HepG2 (cell line): ENCODE measurements at regions not wholly inside any gene's neighbourhood (a gene's known extent, or its start where the extent isn't known, plus 50 kb on each side); places are given as distances from the start of the nearest gene placed in this dataset.

ENCODE experiments used
- ATAC-seq: fragments of 200-7000 bp; cut with Tn5 transposase; 3 replicates; pipeline ENCODE4 v1.9.1; 2020; ENCODE audit warnings: mild to moderate bottlenecking, moderate library complexity
- BruUV-seq: library from RNA; stranded (reverse); fragments of 400-500 nt; replicated peaks from 2 replicates; lab custom pipeline; 2021; lab: Mats Ljungman, UMichigan
- CTCF ChIA-PET: fragments of 300-600 bp; formaldehyde crosslinking; extraction: SDS; loops from one replicate; lab custom pipeline; 2021; ENCODE audit warnings: low total read pairs, inconsistent platforms, low intra/inter-chr PET ratio; lab: Yijun Ruan, JAX
- POLR2A ChIA-PET: fragments of 350-600 bp; sonication (Branson Sonifier 250); formaldehyde crosslinking; loops from one replicate; lab custom pipeline; 2020; ENCODE audit warnings: antibody characterized with exemption, inconsistent platforms; lab: Yijun Ruan, JAX
- DNase-seq: peaks from one replicate; pipeline ENCODE4 v3.0.0-alpha.2; 2015; ENCODE audit warnings: low spot score
- FAIRE-seq: peaks from 3 replicates; lab custom pipeline; 2011; peaks lifted over from hg19 to GRCh38; lab: Jason Lieb, UNC
- H2AFZ ChIP-seq: one replicate; pipeline ENCODE4 v1.6.1; 2011; ENCODE audit warnings: low read length, inconsistent platforms
- H3K27ac ChIP-seq: fragments of 300-600 bp; 3 replicates; pipeline ENCODE4 v1.8.0; 2011; ENCODE audit warnings: mixed run types, mild to moderate bottlenecking, mixed read lengths, low read length, inconsistent platforms; ENCODE audit not compliant: insufficient read depth; ENCODE audit errors: extremely low read length
- H3K27me3 ChIP-seq, 2 experiments: fragments of 200-600 bp in 1 of 2; 2 replicates in 1 of 2; 3 replicates in 1 of 2; pipeline versions ENCODE4 v1.6.0 to v1.8.0; 2011; ENCODE audit warnings: low read length in 2 of 2, mild to moderate bottlenecking in 2 of 2, moderate library complexity in 2 of 2, inconsistent platforms in 1 of 2; ENCODE audit not compliant: insufficient read depth in 2 of 2, control insufficient read depth in 1 of 2
- H3K36me3 ChIP-seq, 2 experiments: fragments of 200-600 bp in 1 of 2; replicated peaks in 1 of 2; 2 replicates in 1 of 2; 3 replicates in 1 of 2; pipeline versions ENCODE4 v1.5.1 to v1.8.0; 2011; ENCODE audit warnings: low read length in 2 of 2, inconsistent platforms in 1 of 2; ENCODE audit not compliant: insufficient read depth in 2 of 2, control insufficient read depth in 1 of 2
- H3K4me1 ChIP-seq: 2 replicates; pipeline ENCODE4 v1.5.1; 2012; ENCODE audit warnings: low read length, inconsistent platforms; ENCODE audit not compliant: insufficient read depth
- H3K4me2 ChIP-seq: 2 replicates; pipeline ENCODE4 v1.6.0; 2011; ENCODE audit warnings: low read depth, low read length, inconsistent platforms
- H3K4me3 ChIP-seq, 3 experiments: fragments of 200-600 bp in 1 of 3; sonication (generic), shearing (Covaris generic) in 1 of 3; replicated peaks in 1 of 3; 2 replicates each; pipeline ENCODE4 v1.5.1; 2011 to 2016; ENCODE audit warnings: low read length in 3 of 3, inconsistent platforms in 2 of 3, low read depth in 2 of 3, mild to moderate bottlenecking in 2 of 3, control low read depth in 1 of 3, mixed read lengths in 1 of 3; ENCODE audit not compliant: insufficient read depth in 1 of 3
- H3K79me2 ChIP-seq: one replicate; pipeline ENCODE4 v1.6.1; 2011; ENCODE audit warnings: low read length, inconsistent platforms; ENCODE audit not compliant: insufficient read depth
- H3K9ac ChIP-seq: 2 replicates; pipeline ENCODE4 v1.6.0; 2011; ENCODE audit warnings: mild to moderate bottlenecking, low read depth, low read length, inconsistent platforms; ENCODE audit not compliant: insufficient read depth
- H3K9me3 ChIP-seq: 2 replicates; pipeline ENCODE4 v1.5.1; 2012; ENCODE audit warnings: mild to moderate bottlenecking, low read length
- H4K20me1 ChIP-seq: 2 replicates; pipeline ENCODE4 v1.6.0; 2011; ENCODE audit warnings: inconsistent platforms, mild to moderate bottlenecking, low read length, moderate library complexity; ENCODE audit not compliant: insufficient read depth
- RAD21 ChIP-seq: fragments of 450-650 bp; formaldehyde crosslinking; IDR thresholded peaks from 2 replicates; pipeline ENCODE4 v1.5.0; 2020; ENCODE audit warnings: mild to moderate bottlenecking
- ZBTB7B ChIP-seq: sonication (generic); formaldehyde crosslinking; IDR thresholded peaks from 2 replicates; pipeline ENCODE4 v1.4.0; 2020; ENCODE audit warnings: missing genetic modification reagents
- ZNF557 ChIP-seq: sonication (generic); formaldehyde crosslinking; IDR thresholded peaks from 2 replicates; pipeline ENCODE4 v1.4.0; 2020; ENCODE audit warnings: missing genetic modification reagents
- ZNF737 ChIP-seq: sonication (generic); formaldehyde crosslinking; IDR thresholded peaks from 2 replicates; pipeline ENCODE4 v1.5.0; 2020; ENCODE audit warnings: missing genetic modification reagents, mild to moderate bottlenecking, borderline replicate concordance
- ZNF850 ChIP-seq: sonication (generic); formaldehyde crosslinking; conservative IDR thresholded peaks from 2 replicates; pipeline ENCODE4 v1.9.0; 2021; ENCODE audit warnings: mild to moderate bottlenecking, missing genetic modification reagents
- WGBS: methylation state at CpG from one replicate; pipeline ENCODE4 v1.1.6; 2017; ENCODE audit warnings: low lambda C conversion rate; 5-methylcytosine and 5-hydroxymethylcytosine counted together
- in situ Hi-C: cut with HindIII; loops from 2 replicates; pipeline ENCODE4 v1.10.0; 2017; ENCODE audit warnings: low pct_unique_long_range_greater_than_20kb; ENCODE audit not compliant: extremely low pct_ligation_motif_present
- intact Hi-C: fragments of 100-400 bp; cut with micrococcal nuclease; formaldehyde crosslinking; loops from one replicate; pipeline ENCODE4 v1.10.0; 2022; ENCODE audit not compliant: unreplicated experiment
- TF ChIP-seq, protein P1 (sequence below): sonication (generic); formaldehyde crosslinking; IDR thresholded peaks from 2 replicates; pipeline ENCODE4 v1.4.0; 2020; ENCODE audit warnings: low read depth, mild to moderate bottlenecking, missing genetic modification reagents
- TF ChIP-seq, protein P2 (sequence below): sonication (generic); formaldehyde crosslinking; IDR thresholded peaks from 2 replicates; pipeline ENCODE4 v1.9.0; 2021; ENCODE audit warnings: mild to moderate bottlenecking, missing genetic modification reagents

DNA sequence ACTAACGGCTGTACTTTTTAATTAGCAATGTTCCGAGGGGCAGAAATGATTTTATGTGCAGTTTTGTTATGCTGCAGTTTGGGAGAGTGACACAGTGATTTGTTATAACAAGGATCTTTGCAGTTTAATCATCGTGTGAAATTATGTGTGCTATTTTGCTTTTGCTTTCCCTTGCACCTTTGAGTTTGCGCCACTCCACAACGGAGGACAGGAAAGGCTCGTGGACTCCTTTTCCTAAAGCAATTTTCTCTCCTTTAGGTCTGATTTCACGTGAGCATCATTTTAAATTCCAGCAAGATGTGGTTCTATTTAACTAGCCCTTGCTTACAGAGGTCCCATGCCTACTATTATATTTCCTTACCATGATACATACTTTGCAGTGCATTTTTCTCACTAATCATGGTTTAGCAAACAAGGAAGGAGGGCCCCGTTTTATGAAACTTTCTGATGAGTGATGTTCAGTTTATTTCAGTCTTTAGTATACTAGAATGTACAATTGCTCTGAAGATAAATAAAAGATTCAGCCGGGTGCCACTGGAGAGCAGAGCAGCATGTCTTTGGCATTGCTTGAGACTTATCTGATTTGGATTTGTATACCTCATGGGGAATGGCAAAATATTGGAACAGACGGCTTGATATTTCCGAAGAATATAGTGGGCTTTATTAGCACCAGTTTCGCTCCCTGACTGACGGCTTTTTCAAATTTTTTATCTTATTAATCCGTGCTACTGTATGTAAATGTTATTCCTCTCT lies 528.2 kb upstream of the FANCL start:
- no peaks in the 10 kb centered on the region for H4K20me1 ChIP-seq
- no peak for DNase-seq
- no peak for FAIRE-seq
- H3K9me3 ChIP-seq: no peaks in the 10 kb centered on the region
- no peak for ATAC-seq
- no peak overlapping the region for H3K4me2 ChIP-seq
- BruUV-seq: no TSS peak
- ChIA-PET POLR2A (no interaction called here), CTCF (no interaction called here)
- no peaks in the 10 kb centered on the region for H3K4me1 ChIP-seq
- TF ChIP-seq ZNF737 (CRISPR knock-in tag) (no peak), ZNF850 (CRISPR knock-in tag) (no peak)
- TF ChIP-seq, protein P1, sequence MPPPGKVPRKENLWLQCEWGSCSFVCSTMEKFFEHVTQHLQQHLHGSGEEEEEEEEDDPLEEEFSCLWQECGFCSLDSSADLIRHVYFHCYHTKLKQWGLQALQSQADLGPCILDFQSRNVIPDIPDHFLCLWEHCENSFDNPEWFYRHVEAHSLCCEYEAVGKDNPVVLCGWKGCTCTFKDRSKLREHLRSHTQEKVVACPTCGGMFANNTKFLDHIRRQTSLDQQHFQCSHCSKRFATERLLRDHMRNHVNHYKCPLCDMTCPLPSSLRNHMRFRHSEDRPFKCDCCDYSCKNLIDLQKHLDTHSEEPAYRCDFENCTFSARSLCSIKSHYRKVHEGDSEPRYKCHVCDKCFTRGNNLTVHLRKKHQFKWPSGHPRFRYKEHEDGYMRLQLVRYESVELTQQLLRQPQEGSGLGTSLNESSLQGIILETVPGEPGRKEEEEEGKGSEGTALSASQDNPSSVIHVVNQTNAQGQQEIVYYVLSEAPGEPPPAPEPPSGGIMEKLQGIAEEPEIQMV (CRISPR knock-in tag): no peak
- no peak overlapping the region for H3K27ac ChIP-seq
- H2AFZ ChIP-seq: no peak overlapping the region
- no peaks in the 10 kb centered on the region for H3K79me2 ChIP-seq
- H3K27me3 ChIP-seq: no peaks in the 10 kb centered on the region
- 18% methylated on average over 14 of the region's 14 CpGs for WGBS
- in situ Hi-C loops: loop anchor here (10.0 to 25.0 kb wide), 2 partner anchors 416 to 1818 kb away; no protein-coding TSS in a partner anchor
- H3K36me3 ChIP-seq: no peaks in the 10 kb centered on the region
- intact Hi-C loops: no loop called here
- no peak overlapping the region for H3K4me3 ChIP-seq
- no peak overlapping the region for H3K9ac ChIP-seq

DNA sequence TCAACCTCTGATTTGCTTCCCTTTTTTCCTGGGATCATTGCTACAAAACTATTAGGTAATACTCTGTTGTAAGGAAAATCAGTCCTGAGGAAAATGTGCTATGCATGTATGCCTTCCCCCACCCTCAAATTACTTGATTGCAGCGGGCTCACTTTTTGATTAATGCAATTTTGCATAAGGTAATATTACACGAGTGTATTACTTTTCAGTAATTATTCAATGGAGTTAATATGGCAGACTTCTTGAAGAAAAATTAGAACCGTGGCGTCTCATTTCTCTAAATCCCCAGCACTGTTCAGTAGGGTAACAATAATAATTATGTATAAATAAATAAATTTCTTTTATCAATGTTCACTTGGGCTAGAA lies 527.6 kb upstream of the FANCL start:
- no peak for ATAC-seq
- no TSS peak for BruUV-seq
- Histone ChIP-seq H3K27me3 (no peaks in the 10 kb centered on the region), H3K4me3 (no peak overlapping the region), H3K79me2 (no peaks in the 10 kb centered on the region), H3K27ac (no peak overlapping the region), H3K4me1 (no peaks in the 10 kb centered on the region), H3K9me3 (no peaks in the 10 kb centered on the region), H3K9ac (no peak overlapping the region), H4K20me1 (no peaks in the 10 kb centered on the region), H3K4me2 (no peak overlapping the region), H3K36me3 (no peaks in the 10 kb centered on the region), H2AFZ (no peak overlapping the region)
- no peak for TF ChIP-seq ZBTB7B (CRISPR knock-in tag)
- TF ChIP-seq, protein P2, sequence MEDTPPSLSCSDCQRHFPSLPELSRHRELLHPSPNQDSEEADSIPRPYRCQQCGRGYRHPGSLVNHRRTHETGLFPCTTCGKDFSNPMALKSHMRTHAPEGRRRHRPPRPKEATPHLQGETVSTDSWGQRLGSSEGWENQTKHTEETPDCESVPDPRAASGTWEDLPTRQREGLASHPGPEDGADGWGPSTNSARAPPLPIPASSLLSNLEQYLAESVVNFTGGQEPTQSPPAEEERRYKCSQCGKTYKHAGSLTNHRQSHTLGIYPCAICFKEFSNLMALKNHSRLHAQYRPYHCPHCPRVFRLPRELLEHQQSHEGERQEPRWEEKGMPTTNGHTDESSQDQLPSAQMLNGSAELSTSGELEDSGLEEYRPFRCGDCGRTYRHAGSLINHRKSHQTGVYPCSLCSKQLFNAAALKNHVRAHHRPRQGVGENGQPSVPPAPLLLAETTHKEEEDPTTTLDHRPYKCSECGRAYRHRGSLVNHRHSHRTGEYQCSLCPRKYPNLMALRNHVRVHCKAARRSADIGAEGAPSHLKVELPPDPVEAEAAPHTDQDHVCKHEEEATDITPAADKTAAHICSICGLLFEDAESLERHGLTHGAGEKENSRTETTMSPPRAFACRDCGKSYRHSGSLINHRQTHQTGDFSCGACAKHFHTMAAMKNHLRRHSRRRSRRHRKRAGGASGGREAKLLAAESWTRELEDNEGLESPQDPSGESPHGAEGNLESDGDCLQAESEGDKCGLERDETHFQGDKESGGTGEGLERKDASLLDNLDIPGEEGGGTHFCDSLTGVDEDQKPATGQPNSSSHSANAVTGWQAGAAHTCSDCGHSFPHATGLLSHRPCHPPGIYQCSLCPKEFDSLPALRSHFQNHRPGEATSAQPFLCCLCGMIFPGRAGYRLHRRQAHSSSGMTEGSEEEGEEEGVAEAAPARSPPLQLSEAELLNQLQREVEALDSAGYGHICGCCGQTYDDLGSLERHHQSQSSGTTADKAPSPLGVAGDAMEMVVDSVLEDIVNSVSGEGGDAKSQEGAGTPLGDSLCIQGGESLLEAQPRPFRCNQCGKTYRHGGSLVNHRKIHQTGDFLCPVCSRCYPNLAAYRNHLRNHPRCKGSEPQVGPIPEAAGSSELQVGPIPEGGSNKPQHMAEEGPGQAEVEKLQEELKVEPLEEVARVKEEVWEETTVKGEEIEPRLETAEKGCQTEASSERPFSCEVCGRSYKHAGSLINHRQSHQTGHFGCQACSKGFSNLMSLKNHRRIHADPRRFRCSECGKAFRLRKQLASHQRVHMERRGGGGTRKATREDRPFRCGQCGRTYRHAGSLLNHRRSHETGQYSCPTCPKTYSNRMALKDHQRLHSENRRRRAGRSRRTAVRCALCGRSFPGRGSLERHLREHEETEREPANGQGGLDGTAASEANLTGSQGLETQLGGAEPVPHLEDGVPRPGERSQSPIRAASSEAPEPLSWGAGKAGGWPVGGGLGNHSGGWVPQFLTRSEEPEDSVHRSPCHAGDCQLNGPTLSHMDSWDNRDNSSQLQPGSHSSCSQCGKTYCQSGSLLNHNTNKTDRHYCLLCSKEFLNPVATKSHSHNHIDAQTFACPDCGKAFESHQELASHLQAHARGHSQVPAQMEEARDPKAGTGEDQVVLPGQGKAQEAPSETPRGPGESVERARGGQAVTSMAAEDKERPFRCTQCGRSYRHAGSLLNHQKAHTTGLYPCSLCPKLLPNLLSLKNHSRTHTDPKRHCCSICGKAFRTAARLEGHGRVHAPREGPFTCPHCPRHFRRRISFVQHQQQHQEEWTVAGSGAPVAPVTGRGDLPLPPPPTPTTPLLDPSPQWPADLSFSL: no peak
- TF ChIP-seq ZNF557 (CRISPR knock-in tag): no peak
- TF ChIP-seq RAD21 (CRISPR knock-in tag): no peak
- POLR2A ChIA-PET: no interaction called here
- no peak for DNase-seq
- in situ Hi-C loops: loop anchor here (10.0 to 25.0 kb wide), 2 partner anchors 416 to 1819 kb away; no protein-coding TSS in a partner anchor
- intact Hi-C loops: no loop called here
- CTCF ChIA-PET: no interaction called here
- WGBS: 2% methylated on average over 4 of the region's 4 CpGs
- no peak for FAIRE-seq
